GM18909 (cell line): ENCODE measurements at regions not wholly inside any gene's neighbourhood (a gene's known extent, or its start where the extent isn't known, plus 50 kb on each side); places are given as distances from the start of the nearest gene placed in this dataset.
A peak's percentile ranks its signal among the peaks of the same experiment; 100 is the strongest.

ENCODE experiments used
- ATAC-seq: cut with Tn5 transposase; IDR thresholded peaks from one replicate; pipeline ENCODE4 v1.9.1; 2021; ENCODE audit warnings: mild to moderate bottlenecking; ENCODE audit not compliant: unreplicated experiment, poor library complexity

DNA sequence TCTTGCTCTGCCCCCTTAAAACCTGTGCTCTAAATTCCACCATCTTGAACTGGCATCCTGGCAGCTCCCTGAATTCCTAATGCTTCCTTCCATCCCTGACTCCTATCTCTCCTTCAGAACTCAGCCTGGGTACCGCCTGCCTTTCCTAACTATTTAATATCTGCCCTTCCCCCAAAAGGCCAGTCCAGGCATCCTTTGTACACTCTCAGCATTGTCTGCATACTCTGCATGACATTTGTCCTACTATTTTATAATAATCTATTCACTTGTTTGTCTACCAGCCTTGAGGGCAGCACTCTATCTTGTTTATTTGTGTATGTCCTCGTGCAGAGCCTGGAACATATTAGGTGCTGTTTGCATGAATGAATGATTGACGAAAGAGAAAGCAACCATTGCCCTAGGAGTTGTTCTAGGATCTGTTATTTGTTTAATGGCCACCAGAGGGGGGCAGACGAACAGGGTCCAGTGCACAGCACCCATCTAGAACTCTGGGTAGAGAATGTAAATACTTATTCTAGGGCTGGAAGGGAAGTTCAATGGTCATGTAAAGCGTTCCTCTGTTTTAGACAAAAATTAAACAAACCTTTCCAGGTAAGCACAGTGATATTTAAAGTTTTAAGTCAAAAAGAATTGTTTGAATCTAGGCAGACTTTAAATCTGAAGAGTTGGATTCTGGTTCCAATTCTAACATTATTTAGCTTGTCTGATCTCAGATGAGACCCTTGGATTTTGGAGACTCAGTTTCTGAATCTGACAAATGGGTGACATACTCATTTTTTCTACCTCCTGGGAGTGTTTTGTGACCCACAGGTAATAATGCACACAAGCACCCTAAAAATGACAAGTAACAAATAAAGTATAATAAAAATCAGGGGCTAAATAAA is 125.8 kb upstream of the GALNT15 start:
- peak; percentile 98 for ATAC-seq

DNA sequence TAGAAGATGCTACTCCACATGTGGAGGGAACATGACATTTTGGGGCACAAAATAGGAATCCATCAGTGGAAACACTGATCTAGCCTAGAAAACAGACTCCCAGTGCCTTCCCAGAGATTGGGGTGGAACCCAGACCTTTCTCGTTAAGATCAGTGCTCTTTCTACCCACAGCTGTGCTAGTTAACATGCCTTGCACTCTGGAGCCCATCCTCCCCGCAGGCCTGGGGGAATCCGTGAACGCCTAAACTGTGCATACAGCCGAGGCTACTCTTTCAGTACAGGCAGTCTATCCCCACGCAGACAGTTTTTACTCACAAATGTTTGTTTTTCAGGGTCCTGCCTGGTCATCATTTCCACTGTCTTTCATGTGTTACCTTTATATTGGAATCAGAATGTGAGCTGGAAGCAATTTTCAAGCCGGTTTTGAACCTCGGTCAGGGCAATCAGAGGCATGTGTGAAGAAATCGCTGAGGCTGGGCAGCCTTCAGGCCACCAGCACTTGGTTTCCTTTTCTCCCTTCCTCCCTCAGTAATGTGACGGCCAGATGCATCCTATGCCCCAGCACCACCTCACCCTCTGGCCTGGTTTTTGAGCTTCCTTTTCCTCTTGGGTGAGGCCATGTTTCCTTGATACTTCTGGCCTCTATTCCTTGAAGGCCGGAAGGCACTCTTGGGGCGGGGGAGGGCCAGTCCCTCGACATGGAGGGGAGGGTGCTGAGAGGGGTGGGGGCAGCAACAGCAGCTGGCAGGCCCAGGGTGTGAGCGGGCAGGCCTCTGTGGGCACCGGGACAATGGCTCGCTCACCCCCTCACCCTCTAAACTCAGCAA is 123.6 kb upstream of the GALNT15 start:
- no peak for ATAC-seq

DNA sequence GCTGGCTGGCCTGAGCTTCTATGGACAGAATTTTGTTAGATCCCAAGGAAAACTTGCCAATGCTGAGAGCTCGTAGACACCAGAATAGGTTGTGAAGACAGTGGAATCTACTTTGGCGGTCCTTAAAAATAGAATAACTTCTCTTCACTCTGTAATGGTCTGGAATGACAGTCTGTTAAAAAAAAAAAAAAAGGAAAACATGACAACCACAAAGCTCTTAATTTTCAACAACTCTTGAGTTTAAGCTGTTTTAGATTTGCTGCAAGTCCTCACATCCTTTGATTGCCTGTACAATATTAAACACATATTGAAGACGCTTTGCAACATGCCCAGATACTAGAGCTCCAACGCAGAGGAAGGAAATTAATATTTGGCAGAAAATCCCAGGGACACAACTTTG is 122.8 kb upstream of the GALNT15 start:
- ATAC-seq = no peak

DNA sequence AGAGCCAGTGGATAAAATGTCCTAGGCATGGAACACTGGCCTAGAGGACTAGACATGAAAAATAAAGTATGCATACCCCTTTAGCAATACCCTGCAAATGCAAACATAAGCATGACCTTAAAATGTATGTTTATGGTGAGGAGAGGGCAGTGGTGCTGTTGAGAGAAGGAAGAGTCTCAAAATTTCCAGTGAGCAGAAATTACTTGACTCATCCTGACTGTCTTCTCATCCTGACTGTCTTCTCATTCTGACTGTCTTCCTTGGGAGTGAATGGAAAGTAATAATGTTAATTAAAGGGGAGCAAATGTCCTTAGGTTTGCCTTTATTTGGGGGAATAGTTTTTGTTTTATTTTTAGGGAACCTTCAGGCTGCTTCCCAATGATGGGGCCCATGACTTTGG is 121.5 kb upstream of the GALNT15 start:
- ATAC-seq = no peak

DNA sequence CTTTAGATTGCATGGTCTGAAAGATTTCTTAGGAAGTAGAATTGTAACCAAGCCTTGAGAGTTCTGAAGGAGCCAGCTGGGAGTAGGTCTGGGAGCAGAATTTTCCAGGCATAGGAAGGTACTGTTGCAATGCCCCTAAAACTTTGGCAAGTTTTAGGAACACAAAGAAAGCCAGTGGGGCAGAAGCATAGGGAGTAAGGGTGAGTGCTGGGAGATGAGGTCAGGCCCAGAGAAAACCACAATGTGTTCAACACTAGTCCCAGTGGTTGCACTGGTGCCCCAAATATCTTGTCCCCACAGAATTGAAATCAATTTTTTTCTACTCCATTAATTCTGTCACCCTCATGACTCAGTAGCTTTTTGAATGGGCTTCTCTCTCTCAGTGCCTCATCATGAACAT is 120.7 kb upstream of the GALNT15 start:
- ATAC-seq = no peak

DNA sequence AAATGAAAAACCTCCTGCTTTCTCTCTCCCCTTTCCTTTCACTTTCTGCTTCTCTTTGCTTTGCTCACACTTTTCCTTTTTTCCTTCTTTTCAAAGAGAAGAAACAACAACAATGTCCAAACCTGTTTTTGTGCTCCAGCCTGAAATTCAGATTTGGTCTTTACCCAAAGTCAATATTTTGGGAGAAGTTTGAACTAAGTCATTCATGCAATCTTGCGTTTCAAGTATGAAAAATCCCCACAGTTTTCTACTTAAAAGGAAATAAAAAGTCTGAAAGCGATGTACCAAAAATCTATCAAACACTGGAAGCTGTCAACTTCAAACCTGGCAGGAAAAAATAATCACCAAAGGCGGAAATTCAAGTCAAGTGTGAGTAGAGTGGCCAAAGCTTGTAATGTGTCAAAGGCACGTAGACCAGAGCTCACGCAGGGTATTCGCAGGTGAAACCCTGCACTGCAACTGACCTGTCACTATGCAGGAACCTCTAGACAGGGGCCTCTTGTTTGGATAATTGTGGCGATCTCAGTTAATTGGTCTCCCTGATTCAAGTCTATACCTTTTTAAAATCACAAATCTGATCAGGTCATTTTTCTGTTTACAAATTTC is 118.8 kb upstream of the GALNT15 start:
- no peak for ATAC-seq

DNA sequence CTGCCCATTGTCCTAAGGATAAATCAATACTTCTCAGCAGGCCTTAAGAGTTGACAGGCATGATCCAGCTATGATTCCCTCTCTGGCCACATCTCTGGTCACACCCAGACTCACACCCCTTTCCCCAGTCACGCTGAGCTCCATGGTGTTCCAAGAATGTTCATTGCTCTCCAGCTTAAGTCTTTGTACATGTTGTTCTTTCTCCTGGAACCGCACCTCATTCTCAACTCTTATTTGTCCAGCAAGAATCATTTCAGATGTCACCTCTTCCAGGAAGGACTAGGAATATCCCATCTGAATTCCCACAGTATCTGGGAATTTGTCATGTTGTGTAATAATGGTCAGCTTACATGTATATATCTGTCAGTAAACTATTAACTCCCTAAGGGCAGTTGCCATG is 118.3 kb upstream of the GALNT15 start:
- ATAC-seq = no peak

DNA sequence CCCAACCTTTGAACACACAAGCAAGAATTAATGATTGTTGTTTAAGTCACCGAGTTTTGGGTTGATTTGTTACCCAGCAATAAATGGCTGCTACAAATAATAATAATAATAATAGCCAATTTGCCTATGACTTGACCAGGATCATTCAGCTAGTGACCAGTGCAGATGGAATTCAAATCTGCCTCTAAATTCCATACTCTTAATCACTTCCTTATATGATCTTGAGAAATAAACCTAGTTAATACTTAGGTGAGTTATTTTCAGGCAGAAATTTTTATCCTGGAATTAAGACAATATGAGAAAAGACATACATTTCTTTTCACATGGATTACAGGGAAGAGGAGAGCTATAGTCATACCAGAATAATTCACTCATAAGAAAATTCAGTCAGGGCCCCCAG is 116.0 kb upstream of the GALNT15 start:
- no peak for ATAC-seq

DNA sequence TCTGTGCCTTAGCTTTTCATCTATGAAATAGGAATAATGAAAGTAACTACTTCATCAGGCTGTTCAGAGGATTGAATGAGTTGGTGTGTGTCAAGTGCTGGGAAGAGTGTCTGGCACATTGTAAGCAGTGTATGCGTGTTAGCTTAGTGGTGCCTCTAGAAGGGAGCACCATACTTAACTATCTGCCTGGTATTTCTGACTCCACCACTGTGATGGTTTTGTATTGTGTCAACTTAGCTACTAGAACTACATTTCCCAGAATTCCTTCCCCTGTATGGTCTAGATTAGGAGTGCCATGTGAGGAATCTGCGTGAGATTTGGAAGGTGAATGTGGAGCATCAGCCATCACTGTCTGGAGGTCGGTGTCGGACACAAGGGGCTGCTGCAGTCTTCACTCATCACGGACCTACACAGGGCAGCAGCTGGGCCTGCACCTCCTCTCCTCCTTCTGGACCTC is 115.4 kb upstream of the GALNT15 start:
- no peak for ATAC-seq

DNA sequence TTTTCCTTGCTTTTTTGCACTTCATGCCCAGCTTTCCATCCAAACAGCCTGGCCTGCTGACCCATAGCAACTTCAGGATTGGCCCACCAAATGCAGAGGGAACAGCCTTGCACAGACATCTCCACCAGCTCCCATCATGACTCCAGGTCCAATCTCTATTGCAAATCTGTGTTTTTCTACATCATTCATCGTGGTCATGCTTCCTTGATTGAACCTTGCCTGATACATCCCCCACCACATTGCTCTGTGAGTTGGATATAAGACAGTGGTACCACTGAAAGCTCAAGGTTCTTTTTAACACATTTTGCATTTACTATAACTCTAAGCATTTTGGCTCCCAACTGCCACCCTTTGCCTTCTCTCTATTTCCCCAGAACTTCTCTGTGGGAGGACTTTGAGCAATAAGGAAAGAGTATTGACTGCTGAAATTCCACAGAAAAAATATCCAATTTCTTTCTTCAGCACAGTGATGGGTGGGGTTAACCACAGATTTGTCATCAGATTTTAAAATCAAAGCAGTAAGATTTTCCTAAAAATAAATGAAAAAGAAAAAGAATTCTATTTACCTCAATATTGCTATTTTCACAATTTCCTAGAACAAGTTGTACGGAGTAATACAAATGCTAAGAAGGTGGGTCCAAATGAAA is 114.6 kb upstream of the GALNT15 start:
- ATAC-seq = no peak

DNA sequence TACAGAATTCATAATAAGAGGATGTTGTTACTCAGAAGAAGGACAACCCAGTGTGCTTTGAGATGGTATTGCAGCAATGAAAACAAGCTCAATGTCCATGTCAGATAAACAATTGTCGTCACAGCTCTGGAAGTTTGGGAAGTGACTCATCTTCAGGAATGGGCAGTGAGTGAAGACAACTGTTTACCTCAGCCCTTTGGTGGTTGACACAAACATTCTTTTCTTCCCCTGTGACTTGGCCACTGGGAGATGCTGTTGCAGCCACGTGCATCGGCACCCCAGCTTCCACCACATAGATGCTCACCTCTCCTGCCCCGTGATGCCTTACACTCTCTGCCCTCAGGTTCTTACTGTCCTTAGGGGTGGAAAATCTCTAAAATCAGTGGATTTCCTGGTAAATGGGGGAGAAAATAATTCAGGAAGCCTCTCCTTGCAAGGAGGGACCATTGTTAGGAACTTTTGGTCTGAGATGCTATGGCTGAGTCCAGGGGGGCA is 114.1 kb upstream of the GALNT15 start:
- ATAC-seq = no peak

DNA sequence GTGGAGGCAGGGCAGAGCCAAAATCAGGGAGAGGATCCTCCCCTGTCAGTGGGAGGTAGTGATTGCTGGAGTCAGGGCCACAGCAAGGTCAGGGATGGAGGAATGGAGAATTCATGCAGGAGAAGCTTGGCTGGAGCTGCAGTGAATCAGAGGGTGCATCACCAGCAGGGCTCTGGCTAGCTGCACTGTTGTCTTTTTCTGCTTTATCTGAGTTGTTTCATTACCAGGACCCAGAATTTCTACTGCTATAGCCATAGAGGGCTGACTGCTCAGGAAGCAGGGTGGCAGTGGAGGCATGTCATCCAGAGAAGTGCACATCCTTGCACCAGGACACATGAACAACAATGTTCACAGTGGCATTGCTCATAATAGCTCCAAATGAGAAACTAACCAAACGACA is 113.5 kb upstream of the GALNT15 start:
- ATAC-seq = no peak

DNA sequence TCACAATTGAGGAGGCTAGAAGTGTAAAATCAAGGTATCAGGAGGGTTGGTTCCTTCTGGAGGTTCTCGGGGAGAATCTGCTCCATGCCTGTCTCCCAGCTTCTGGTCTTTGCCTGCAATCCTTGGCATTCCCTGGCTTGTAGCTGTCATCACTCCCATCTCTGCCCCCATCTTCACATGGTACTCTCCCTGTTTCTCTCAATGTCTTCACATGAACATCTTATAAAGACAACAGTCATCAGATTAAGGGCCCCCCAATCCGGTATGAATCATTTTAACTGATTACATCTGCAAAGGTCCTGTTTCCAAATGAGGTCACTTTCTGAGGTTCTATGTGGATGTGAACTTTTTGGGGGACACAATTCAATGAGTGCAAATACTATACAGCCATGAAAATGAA is 113.0 kb upstream of the GALNT15 start:
- ATAC-seq = no peak

DNA sequence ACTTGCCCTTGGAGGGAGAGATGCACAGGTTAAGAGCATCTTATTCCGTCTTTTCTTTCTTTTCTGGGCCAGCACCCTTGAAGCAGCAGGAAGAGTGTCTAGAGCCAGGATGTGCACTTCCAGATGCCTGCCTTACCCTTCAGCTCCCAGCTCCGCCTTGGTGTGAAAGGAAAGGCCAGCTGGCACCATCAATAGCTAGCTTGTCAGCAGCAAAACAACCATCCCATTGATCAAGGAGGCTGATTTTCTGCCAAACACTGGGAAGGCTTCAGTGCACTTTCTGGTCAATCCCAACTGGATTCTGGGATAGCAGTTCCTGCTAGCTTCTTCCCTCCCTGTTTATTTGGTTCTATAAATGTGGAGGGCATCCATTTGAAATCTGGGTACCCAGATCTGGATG is 110.9 kb upstream of the GALNT15 start:
- ATAC-seq = no peak

DNA sequence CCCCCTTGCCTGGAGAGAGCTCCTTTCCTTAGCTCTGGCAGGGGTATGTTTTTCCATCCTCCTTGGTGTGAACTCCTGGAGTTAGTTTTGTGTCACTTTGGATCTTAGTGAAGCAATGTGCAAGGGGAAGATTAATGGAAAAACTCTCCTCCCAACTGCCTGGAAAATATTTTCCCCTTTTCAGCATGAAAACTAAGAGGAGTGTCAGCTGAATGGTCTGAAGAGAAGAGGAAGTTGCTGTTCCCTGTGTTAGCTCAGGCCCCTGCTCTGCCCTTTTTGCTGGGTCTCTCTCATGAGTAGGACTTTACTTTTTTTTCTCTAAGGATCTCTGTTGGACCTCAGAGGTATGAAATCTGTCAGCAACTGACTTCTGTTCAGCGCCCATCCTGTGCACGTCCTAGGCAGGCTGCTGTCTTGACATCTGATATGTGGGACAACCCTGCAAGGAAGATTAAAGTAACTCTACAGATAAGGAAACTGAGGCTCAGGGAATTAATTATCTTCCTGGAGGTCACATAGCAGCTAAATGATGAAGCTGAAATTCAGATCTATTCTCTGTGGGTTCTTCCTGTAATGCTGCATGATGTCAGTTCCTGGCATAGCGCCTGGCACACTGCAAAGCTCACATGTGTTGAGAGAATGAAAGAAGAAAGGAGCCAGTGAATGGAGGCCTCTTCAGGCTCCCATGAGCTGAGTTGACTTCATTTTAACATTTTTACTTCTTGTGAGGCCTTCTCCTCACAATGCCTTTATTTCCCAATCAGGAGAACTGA is 109.7 kb upstream of the GALNT15 start:
- no peak for ATAC-seq

DNA sequence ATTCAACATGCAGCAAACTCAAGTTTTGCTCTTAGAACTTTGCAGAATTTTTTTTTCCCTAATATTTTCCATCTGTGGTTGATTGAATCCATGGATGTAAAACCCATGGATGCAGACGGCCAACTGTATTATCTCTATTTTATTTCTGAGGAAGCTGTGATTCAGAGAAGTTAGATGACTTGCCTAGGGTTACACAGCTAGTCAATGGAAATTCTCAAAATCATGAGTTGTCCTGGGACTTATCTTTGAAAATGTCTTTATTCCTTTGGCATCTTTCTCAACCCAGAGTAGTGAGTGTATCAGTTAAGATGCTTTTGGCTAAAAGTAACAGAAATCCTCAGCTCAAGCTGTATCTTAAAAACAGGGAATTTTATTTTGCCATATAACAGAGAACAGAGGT is 107.9 kb upstream of the GALNT15 start:
- no peak for ATAC-seq

DNA sequence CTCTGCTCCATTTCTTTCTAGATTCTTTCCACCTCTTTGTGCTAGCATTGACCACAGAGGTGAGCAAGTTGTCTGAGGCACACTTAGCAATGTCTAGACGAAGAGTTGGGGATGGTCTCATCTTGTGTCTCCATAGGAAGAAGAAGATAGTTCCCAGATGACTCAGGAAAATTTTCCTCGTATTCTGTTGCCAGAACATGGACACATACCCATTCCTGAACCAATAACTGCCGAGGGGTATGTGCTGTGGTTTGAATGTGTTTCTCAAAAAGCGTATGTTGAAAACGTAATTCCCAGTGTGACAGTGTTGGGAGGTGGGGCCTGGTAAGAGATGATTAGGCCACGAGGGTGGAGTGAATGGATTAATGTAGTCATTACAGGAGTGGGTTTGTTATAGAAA is 107.5 kb upstream of the GALNT15 start:
- no peak for ATAC-seq

DNA sequence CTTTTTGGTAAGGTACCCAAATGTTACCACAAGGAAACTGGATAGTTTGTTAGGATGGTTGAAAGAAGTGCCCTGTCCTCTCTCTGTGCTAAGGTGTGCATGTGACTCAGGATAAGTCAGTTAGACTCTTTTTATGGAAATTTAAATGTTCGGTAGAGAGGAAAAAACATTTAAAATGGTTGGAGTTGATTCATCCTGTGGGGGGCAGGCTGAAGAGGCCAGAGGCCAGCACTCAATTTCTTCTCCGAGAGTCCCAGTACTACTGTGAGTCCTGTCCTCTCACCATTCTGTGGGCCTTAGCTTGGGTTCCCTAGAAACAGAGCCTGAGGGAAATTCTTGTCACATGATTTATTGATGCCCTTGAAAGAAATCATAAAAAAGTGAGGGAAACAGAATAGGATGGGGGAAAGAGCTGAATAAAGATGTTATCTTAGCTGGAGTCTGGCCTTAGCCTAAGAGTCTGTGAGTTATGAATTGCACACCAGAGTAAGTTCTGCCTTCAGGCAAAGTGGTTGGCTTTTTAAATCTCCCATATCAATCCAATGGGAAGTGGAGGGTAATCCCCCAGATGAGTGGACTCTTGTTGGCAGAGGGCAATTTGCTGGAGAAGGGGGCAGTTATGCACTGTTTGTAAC is 106.5 kb upstream of the GALNT15 start:
- no peak for ATAC-seq
